ENCODE measurements at regions not wholly inside any gene's neighbourhood (a gene's known extent, or its start where the extent isn't known, plus 50 kb on each side); places are given as distances from the start of the nearest gene placed in this dataset.

DNA sequence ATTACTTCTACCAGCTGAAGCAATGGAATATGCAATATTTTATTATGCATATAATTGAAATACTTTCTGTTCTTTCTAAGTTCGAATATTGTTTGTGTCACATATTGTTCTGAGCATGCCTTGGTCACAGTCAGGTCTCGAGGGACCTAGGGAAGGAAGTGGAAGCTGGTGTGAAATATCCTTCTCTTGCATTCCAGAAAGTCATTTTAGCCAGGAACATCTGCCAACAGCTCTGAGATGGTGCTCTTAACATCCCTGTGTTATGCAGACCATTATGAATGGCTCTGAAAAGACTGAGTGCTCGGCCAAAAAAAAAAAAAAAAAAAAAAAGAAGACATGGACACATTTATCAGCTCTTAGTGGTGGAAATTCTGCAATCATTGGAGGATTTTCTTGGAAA is 132.7 kb upstream of the JAG1 start:
- DNase-seq (ENCODE audit: low read depth) = no peak

GRCh38 chr20:10807013-10807412 is 133.2 kb upstream of the JAG1 start:
- DNase-seq (ENCODE audit: low read depth) = no peak

DNA sequence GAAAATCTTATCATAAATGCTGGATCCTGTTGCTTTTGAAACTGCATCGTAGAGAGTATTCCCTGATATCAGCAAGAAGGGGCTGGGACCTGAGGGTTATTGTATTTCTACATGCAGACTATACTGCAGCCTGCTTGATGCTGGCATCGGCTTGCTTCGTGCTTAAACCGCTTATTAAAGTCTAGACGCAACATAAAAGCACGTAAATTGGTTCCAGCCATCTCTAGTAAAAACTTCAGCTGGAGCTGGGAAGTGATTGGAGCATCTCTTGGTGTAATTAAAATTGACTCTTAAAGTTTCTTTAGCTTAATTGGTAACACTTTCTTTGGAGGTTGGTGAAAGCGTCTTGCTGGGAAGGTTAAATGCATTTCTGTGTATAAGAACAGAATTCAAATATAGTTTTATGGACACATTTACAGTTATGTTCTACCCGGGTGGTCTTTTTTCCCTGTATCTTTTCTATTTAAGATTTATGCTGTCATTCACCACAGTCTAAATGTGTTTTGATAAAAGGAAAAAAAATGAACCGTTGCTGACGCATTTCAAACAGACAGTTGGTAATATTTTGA is 139.0 kb upstream of the JAG1 start:
- no peak for DNase-seq (ENCODE audit: low read depth)

GRCh38 chr20:10823585-10823984 is 149.8 kb upstream of the JAG1 start:
- DNase-seq (ENCODE audit: low read depth) = no peak

DNA sequence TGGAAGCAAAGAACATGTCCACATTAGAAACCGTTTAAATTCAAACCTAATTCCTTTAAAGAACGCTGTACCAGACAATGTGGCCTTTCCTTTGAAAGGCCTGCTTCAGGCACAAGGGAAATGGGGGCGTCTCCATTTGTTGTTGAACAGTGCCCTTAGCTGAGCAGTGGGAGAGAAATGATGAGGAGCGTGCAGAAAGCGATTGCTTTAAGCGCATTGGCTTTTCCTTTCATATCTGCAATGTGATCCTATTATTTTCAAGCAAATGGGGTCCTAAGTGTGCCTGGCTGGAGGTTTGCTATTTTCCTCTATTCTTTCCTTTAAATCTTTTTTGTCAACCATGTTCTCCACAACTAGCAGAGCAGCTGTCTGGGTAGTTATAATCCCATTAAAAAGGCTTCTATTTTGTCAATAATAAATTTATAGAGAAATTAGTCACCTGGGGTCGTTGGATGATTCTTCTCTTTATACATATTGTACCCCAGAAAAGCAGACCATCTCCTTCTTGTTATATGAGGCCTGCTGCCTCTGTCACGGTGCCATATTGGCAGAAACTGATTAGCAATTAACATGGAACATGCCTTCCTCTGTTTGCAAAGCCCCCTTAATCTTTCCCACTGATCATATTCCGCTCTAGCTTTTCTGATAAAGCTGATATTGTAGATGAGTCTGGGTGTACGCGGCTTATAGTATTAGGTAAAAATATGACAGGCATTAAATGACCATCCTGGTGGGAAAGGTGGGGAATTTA is 151.1 kb upstream of the JAG1 start:
- DNase-seq (ENCODE audit: low read depth) = no peak

DNA sequence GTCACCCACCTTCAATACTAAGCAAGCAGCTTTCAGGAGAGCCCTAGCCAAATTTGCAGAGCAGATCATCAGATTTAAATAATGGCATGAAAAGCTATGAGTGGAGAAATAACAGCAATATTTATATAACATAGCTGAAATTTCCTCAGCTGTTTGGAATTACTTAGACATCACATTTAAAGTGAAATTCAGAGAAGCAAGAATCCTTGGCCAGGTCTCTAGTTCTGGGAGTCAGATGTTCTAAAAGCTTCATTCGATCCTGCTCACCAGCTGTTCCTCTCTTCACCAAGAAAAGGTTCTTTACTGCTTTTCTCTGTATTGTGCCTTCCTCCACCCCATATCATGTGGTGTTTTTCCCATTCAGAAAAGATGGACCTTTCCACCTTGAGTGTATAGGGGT is 152.3 kb upstream of the JAG1 start:
- DNase-seq (ENCODE audit: low read depth) = no peak

- DNase-seq (ENCODE audit: low read depth) = no peak
Observed at GRCh38 chr20:10828180-10828579, 154.4 kb upstream of the JAG1 start.

DNA sequence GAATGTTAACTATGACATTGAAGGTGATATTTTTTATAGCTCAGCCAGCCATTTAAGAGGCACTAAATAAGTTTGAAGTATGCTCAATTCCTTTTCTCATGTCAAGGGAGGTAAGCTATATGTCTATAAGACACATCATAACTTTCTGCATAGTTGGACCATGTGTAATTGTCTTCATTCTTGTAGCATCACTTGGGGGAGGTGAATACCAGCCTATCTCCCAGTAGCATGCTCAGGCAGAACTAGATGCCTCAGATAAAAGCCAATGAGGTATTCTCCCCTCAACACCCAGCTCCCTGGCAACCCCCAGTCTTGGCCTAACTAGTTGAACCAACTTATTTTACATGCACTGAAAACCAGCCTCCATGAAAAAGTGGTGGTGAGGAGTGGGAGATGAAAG is 158.3 kb upstream of the JAG1 start:
- no peak for DNase-seq (ENCODE audit: low read depth)

DNA sequence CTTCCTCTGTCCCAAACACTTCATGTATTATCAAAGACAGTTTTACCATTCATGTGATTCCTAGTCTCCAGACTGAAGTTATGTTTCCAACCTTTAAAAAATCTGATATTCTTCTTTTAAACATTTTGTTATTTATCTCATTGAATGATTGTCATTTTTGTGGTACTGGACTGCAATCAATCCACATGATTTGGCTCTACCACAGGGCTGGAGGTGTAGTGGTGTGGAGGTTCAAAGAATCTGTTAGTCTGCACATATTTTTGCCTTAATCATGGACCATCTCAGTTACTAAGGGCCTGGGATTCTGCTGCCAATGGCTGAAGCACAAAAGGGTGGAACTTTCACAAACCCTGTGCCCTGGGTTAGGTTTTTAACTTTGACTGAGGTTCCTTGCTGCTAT is 164.1 kb upstream of the JAG1 start:
- no peak for DNase-seq (ENCODE audit: low read depth)

- no peak for DNase-seq (ENCODE audit: low read depth)
Observed at GRCh38 chr20:10842116-10842515, 168.3 kb upstream of the JAG1 start.

DNA sequence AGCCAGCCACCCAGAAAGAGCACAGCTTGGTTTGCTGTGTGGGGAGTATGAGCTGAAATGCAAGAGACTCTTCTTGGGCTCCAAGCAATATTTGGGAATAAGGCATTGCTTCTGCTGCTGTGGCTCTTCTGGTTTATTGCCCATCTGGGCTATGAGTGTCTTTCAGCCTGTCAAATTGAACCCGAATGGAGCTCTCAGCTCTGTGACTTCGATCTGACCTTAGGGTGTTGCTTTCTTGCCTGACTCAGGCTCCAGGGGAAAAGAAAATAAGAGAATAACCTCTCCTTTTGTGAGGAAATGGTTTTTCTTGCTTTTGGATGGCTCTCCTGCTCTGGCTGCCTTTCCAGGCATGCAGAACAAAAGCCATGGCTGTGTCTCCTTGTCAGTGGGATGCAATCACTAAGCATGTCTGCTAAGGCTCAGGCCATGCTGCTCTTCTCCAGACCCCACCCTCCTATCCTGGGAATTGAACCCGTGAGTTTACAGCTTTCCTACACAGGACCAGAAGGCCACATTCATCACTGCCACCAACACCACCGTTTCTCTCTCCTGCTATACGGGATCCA is 169.4 kb upstream of the JAG1 start:
- DNase-seq (ENCODE audit: low read depth) = peak; percentile 55

- no peak for DNase-seq (ENCODE audit: low read depth)
Observed at GRCh38 chr20:10846766-10847165, 173.0 kb upstream of the JAG1 start.

DNA sequence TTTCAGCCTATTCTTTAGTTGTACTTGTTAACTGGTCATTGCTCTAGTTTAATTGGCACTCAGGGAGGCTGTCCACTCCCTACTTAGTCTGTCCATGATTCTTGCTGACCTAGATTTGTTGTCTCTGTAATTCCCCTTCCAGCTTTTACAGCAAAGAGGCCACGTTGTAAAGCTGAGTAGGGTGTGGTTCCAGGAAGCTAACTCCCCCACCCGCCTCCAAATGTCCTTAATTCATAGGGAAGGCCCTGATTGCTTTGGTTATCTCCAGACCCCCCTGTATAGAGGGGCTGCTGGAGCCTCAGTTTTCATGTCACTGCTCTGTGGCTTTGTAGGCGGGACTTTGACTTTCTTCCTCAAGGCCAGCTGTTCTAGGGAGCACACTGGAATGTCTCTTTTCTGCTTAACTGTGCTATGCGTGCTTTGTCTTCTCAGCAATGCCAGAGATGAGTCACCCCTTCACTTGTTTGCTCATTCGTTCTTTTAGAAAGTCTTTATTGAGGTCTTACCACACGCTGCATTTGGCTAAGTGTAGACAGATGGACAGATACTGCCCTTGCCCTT is 175.1 kb upstream of the JAG1 start:
- peak; percentile 82 for DNase-seq (ENCODE audit: low read depth)

- no peak for DNase-seq (ENCODE audit: low read depth)
Observed at GRCh38 chr20:10853176-10853575, 179.4 kb upstream of the JAG1 start.

GRCh38 chr20:10853731-10854130 is 179.9 kb upstream of the JAG1 start:
- no peak for DNase-seq (ENCODE audit: low read depth)

GRCh38 chr20:10854976-10855375 is 181.2 kb upstream of the JAG1 start:
- no peak for DNase-seq (ENCODE audit: low read depth)

DNA sequence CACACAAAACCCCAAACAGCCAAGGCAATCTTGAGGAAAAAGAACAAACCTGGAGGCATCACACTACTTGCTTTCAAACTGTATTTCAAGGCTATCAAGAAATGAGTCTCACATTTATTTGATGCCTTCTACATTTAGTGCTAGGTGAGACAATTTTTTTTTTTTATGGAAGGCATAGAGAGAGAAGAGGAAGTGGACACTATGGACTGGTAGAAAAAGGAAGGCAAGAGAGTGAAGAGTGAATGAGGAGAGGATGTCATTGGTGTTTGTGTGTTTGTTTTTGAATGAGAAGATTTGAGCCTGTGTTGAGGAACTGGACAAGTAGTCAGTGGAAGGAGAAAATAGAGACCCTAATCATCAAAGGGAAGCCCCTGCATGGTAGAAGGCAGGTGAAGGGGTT is 182.0 kb upstream of the JAG1 start:
- no peak for DNase-seq (ENCODE audit: low read depth)

DNA sequence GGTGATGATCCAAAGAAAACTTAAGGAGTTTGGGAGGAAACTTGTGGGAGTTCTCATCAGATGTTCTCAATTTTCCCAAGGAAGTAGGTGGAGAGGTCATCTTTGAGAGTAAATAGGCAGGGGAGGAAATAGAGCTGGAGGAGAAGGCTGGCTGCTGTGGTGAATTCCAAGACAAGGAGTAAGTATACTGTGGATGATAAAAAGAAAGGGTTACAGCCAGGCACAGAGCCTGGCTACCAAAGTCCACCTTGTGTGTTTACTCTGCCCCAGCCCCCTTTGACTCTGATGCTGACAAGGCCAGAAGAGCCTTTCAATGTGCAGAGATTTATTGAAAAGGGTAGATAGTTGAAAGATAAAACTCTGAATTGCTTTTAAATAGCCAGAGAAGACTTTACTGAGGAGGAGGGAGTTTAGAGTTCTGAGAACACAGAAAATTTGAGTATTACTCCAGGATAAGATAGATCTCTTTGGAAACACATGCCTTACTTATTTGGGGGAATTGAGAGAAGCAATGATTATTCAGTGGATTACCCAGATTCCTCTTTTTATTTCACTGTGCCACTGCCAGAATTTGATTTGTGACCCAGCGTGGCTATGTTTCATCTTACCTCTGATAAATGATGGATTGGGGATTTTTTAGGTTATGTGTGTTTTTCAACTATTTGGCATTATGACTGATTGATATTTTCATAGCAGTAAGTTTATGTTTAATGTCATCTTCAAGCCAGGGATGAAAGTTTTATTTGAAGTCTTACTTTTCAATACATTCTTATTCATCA is 182.6 kb upstream of the JAG1 start:
- no peak for DNase-seq (ENCODE audit: low read depth)

DNA sequence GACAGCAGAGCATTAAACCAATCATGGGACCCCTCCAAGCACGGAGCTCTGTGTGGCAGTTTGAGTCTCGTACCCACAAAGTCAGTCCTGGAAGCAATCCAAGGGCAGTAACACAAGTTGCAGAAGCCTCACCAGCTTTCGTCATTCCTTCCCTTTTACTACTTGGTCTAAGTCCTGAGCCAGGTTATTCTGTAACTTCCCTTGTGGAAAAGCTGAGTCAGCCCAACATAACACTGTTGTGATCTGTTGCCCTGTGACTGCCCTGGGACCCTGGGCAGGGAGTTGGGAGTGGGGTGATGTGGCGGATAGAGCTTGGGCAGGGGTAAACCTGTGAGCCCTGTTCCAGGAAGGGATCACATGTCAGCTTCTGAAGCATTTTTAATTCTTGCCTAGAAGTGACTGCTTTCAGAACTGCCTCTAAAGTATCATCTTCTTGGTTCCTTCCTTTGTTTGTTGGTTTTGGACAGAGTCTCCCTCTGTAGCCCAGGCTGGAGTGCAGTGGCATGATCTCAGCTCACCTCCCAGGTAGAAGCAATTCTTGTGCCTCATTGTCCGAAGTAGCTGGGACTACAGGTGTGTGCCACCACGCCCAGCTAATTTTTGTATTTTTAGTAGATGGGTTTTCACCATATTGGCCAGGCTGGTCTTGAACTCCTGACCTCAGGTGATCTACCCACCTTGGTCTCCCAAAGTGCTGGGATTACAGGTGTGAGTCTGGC is 183.7 kb upstream of the JAG1 start:
- DNase-seq (ENCODE audit: low read depth) = peak; percentile 92

GRCh38 chr20:10861090-10861489 is 187.3 kb upstream of the JAG1 start:
- no peak for DNase-seq (ENCODE audit: low read depth)

- no peak for DNase-seq (ENCODE audit: low read depth)
Observed at GRCh38 chr20:10861619-10862018, 187.8 kb upstream of the JAG1 start.

Measured in stromal cell of bone marrow (primary cell).